GM23248 (cell line): ENCODE measurements at regions not wholly inside any gene's neighbourhood (a gene's known extent, or its start where the extent isn't known, plus 50 kb on each side); places are given as distances from the start of the nearest gene placed in this dataset.

Experiments
- EZH2 ChIP-seq: fragments of 200-600 bp; sonication (generic); IDR thresholded peaks from 2 replicates; pipeline ENCODE4 v1.6.1; 2018; ENCODE audit warnings: antibody characterized with exemption, mild to moderate bottlenecking; ENCODE audit not compliant: insufficient read depth, poor library complexity, severe bottlenecking
- EZH2phosphoT487 ChIP-seq: fragments of 200-600 bp; sonication (generic); IDR thresholded peaks from 2 replicates; pipeline ENCODE4 v1.6.1; 2018; ENCODE audit warnings: antibody characterized with exemption, moderate library complexity, mild to moderate bottlenecking, low read depth; ENCODE audit not compliant: insufficient read depth

- TF ChIP-seq EZH2 (no peak), EZH2phosphoT487 (no peak)
These were observed 1150.6 kb downstream of the DTWD2 start for GRCh38 chr5:117837786-117838185.
